GM19043 (cell line): ENCODE measurements at regions not wholly inside any gene's neighbourhood (a gene's known extent, or its start where the extent isn't known, plus 50 kb on each side); places are given as distances from the start of the nearest gene placed in this dataset.

Experiments
- ATAC-seq: cut with Tn5 transposase; IDR thresholded peaks from one replicate; pipeline ENCODE4 v1.9.1; 2021; ENCODE audit warnings: low read depth; ENCODE audit not compliant: unreplicated experiment

DNA sequence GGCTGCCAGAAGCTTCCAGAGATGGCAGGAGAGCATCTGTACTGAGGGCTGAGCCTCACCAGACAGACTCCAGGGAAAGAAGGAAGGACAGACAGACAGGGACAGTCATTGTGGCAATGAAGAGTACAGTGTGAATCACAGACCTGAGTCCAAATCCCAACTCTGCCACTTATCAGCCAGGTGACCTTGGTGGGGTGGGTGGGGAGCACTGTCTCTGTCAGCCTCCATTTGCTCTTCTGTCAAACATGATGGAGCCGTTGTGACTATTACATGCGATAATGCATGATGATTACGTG lies 85.9 kb upstream of the FSTL4 start:
- no peak for ATAC-seq

- no peak for ATAC-seq
These were observed 85.4 kb upstream of the FSTL4 start for GRCh38 chr5:133697536-133698258.

DNA sequence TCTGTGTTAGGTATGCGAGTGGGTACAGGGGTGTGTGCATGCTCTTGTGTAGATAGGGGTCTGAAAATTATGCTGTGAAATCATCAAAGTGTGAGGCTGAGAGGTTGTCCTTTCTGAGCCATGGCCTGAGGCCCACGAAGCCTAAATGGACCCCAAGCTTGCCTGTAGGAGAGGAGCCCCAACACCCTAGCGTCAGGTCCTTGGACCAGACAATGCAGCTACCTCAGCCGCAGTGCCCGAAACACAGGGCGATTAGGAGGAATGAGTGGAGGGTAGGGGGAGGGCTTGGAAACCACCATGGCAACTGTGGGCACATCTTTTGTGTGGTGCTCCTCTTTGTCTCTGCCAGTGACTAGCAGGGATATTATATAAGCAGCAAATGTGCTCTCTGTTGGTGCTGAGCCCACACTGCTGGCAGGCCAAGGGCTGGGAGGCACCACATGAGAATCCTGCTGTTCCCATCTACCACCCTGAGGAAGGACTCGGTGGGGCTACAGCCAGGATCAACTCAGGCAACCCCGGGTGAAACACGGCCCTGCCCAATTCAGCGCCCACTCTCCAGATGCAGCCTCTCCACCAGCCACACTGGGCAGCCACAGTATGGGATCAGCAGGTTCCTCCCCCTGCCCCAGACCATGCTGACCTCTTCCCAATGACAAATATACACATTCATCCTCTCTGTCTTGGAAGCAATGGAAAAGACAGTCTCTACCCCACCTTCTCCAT lies 84.6 kb upstream of the FSTL4 start:
- no peak for ATAC-seq

GRCh38 chr5:133696006-133696584 lies 83.8 kb upstream of the FSTL4 start:
- ATAC-seq, result no peak

GRCh38 chr5:133694181-133694831 lies 82.0 kb upstream of the FSTL4 start:
- ATAC-seq, result no peak

GRCh38 chr5:133691448-133691847 lies 79.1 kb upstream of the FSTL4 start:
- no peak for ATAC-seq

DNA sequence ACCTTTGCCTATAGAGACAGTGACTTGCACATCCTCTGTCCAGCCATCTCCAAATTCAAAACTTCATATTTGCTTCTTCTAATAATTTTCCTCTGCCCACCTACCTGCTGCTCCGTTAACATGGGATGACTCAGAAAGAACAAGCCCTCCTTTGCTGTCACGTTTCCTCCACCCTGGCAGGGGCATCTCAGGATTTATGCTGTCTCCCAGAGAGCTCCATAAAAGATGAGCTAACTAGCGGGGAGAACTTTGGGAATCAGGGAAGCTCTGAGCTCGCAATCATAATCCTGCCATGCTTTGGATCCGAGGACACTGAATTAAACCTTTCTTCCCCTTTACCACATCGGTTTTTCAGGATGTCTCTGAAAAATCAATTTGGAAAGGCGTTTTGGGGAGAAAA lies 78.4 kb upstream of the FSTL4 start:
- ATAC-seq, result no peak

- ATAC-seq, result no peak
These were observed 76.0 kb upstream of the FSTL4 start for GRCh38 chr5:133688391-133688790.

DNA sequence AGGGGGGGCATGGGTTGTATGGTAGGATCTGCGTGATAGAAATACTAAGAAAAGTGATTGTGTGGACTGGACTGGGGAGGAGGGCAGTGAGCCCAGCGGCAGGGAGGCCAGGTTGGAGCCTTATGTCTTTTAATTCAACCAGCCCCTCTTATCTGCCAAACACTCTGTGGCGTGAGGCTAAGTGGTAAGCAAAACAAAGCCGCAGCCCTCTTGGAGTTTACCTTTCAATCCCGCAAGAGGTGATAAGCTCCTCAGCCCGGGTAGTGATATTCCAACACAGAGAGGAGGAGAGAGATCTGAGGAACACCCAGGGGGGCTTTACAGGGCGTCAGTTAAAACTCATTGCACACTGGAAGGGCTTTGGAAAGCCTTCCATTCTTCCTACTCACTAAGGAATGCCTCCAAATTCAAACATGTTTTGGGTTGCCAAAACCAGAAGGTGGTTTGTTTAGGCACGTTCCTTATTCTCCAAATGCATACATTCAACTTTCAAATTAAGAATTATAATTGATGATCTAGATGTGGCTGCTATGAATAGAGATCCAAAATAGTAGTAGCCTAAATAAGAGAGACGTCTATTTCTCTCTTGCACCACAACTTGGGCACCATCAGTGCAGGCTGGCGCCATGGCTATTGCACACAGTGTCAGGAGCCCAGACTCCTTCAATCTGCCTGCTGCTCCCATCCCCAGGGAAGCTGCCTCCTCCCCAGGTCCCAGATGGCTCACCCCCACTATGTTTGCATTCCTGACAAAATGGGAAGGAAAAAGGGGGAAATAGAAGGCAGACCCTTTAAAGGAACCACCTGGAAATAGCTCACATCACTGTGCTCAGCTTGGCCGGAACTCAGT lies 75.1 kb upstream of the FSTL4 start:
- ATAC-seq, result no peak

DNA sequence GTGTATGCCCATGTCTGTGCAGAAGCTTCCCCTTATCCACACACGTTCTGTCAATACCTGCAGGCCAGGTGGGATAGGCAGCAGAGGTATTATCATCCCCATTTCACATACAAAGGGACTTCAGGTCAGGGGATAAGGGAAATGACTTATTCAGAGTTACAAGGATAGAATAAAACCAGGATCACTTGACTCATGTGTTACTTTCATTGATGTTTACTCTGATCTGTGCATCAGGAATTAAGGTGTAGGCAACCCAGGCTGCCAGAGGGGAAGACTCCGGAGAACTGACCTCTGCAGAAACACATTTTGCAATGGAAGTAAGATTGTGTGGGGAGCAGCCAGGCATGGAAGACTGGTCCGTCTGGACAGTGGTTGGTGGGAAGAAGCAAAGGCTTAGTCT lies 74.2 kb upstream of the FSTL4 start:
- ATAC-seq, result no peak

GRCh38 chr5:133685402-133686018 lies 73.2 kb upstream of the FSTL4 start:
- ATAC-seq, result no peak

DNA sequence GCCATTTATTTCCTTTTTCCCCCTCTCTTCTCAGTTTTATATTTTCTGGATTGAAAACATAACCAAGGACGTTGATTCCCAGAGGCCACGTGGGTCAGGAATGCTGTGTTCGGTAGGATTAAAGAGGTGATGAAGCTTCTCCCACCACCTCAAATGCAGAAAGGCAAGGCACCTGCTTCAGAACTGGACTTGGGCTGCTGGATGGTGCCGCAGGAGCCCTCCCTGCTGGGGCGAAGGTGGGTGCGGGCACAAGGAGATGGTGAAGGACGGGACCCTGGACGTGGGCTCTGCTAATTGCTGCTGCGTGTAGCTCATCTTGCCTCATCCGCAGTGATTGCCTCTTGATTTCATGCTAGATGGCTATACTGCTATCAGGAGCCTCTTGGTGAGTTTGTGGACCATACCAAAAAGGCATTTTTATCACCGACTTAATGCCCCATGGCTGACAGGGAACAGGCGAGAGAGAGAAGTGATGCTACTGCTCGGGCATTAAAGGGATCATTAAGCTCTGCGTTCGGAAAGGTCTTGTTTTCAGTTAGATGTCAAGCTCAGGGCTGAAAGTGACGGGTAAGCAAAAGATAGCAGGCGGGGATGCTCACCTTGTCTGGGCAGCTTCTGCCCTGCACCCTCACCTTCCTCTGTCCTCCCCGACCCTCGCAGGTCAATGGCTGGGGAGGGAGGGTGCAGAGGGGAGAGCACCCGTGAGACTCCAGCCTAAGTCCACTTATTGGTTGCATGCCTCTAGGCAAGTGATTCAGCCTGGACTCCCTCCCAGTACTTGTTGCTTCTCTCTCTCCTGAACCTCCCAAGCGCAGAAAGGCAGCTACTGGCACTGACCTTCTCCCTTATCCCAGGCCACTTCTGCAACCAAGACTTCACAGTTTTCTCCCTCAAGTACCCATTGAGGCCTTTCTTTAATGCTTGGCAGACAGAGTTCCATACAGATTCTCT lies 71.6 kb upstream of the FSTL4 start:
- ATAC-seq, result no peak

GRCh38 chr5:133682451-133682850 lies 70.1 kb upstream of the FSTL4 start:
- ATAC-seq, result no peak

DNA sequence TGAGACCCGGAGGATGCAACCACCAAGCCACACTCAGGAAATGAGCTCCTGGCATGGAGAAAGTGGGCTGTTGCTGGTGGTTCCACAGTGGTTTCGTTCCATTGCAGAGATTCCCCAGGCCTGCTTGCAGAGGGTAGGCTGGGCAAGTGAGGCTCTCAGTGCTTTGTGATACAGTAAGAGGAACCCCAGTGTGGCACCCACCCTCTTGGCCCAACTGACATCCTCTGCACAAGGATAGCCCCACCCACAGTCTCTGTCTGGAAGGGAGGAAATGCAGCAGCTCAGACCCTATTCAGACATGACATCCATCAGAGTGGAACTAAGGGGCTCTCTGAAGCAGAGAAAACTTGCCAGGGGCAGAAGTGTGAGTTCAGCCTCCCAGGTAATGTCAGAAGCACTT lies 69.6 kb upstream of the FSTL4 start:
- ATAC-seq, result no peak

GRCh38 chr5:133680830-133681565 lies 68.7 kb upstream of the FSTL4 start:
- ATAC-seq, result no peak

- ATAC-seq, result no peak
These were observed 67.2 kb upstream of the FSTL4 start for GRCh38 chr5:133679534-133679933.

DNA sequence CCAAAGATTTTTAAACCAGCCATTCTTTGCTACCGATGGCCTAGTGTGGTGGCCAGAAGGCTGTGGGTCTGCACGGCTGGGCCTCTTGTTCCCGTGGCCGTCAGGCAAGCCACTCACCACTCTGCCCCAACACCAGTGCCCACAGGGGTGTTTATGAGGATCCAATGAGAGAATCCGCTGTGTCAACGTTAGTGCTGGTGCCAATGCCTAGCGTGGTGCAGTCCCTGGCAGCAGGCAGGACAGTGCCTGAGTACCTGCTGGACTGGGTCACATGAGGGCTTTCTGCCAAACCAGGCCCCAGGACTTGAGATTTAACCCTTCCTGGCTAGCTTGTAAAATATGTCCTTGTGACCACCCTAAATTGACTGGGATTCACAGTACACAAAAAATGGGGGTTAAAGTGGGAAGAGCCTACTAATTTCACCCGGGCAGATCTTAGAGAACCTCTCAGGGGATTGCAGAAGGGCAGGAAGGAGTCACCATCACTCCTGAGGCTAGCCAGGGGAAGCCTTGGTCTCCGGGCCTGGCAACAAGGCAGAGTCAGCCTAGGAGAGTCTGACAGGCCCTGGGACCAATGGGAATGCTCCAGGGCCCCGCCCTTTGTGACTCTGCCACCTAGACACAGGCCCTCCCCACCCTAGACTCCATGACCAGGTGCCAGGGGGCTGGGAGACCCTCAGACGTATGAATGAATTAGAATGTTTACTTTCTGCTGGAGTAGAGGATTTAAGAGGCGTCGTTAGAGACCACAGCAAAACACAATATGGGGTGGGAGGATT lies 63.2 kb upstream of the FSTL4 start:
- no peak for ATAC-seq

DNA sequence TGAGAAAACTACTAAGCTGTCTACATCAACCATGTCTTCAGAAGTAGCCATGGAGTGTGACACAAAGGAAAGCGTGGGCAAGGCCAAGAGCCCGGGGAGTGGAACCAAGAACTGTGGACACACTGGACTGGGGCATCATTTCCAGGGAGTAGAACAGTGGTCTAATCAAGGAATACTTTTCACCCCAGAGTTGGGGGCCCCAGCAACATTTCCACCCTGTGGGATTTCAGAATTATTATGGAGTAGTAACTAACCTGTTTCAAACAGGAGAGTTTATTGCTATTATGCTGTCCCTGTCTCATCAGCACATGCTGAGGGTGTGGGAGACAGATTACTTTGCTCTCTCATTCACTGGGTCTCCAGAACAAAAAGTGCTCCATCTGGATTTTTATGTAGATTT lies 58.0 kb upstream of the FSTL4 start:
- ATAC-seq, result no peak
